ENCODE measurements at regions not wholly inside any gene's neighbourhood (a gene's known extent, or its start where the extent isn't known, plus 50 kb on each side); places are given as distances from the start of the nearest gene placed in this dataset.
"Not testable (repeated sequence)": the region's sequence is repeated elsewhere in the genome, so short reads cannot be mapped to it uniquely, and the experiment has no call there.

- H3K36me3 ChIP-seq = no peaks in the 10 kb centered on the region
- DNase-seq = no peak
- intact Hi-C loops (cut with micrococcal nuclease) = no loop called here
- TF ChIP-seq CTCF (IDR thresholded peaks at IDR 0.05; ENCODE audit: borderline replicate concordance) = no peak
- H3K9me3 ChIP-seq (replicated peaks) = peaks cover 15% of the 10 kb centered on the region
- H3K4me1 ChIP-seq = no peaks in the 10 kb centered on the region
- no peak overlapping the region for H3K27ac ChIP-seq (replicated peaks)
- no peak overlapping the region for H3K4me3 ChIP-seq
- no peaks in the 10 kb centered on the region for H3K27me3 ChIP-seq (ENCODE audit: low read depth)
Measured at GRCh38 chr5:25330721-25331120, 685.9 kb upstream of the CDH10 start.

GRCh38 chr5:25327172-25327571 is 682.4 kb upstream of the CDH10 start:
- DNase-seq = no peak
- Histone ChIP-seq H3K4me1 (no peaks in the 10 kb centered on the region), H3K9me3 (replicated peaks) (peaks cover 7% of the 10 kb centered on the region), H3K36me3 (no peaks in the 10 kb centered on the region), H3K27ac (replicated peaks) (no peak overlapping the region), H3K4me3 (no peak overlapping the region), H3K27me3 (ENCODE audit: low read depth) (no peaks in the 10 kb centered on the region)
- intact Hi-C loops (cut with micrococcal nuclease) = no loop called here
- TF ChIP-seq CTCF (IDR thresholded peaks at IDR 0.05; ENCODE audit: borderline replicate concordance) = no peak

- Histone ChIP-seq H3K36me3 (no peaks in the 10 kb centered on the region), H3K4me3 (no peak overlapping the region), H3K4me1 (no peaks in the 10 kb centered on the region), H3K27me3 (ENCODE audit: low read depth) (no peaks in the 10 kb centered on the region), H3K27ac (replicated peaks) (no peak overlapping the region), H3K9me3 (replicated peaks) (no peaks in the 10 kb centered on the region)
- no peak for TF ChIP-seq CTCF (IDR thresholded peaks at IDR 0.05; ENCODE audit: borderline replicate concordance)
- intact Hi-C loops (cut with micrococcal nuclease) = no loop called here
- DNase-seq = no peak
Measured at GRCh38 chr5:25301836-25302235, 657.1 kb upstream of the CDH10 start.

GRCh38 chr5:25295067-25295466 is 650.3 kb upstream of the CDH10 start:
- no peak for TF ChIP-seq CTCF (IDR thresholded peaks at IDR 0.05; ENCODE audit: borderline replicate concordance)
- intact Hi-C loops (cut with micrococcal nuclease) = no loop called here
- H3K4me1 ChIP-seq = no peaks in the 10 kb centered on the region
- H3K9me3 ChIP-seq (replicated peaks) = peaks cover 31% of the 10 kb centered on the region
- DNase-seq = no peak
- no peak overlapping the region for H3K27ac ChIP-seq (replicated peaks)
- no peaks in the 10 kb centered on the region for H3K36me3 ChIP-seq
- H3K27me3 ChIP-seq (ENCODE audit: low read depth) = no peaks in the 10 kb centered on the region
- H3K4me3 ChIP-seq = no peak overlapping the region

- DNase-seq; H3K27ac ChIP-seq (replicated peaks); intact Hi-C loops (cut with micrococcal nuclease); H3K4me1 ChIP-seq; H3K27me3 ChIP-seq (ENCODE audit: low read depth); H3K36me3 ChIP-seq; H3K4me3 ChIP-seq: not testable (repeated sequence)
- H3K9me3 ChIP-seq (replicated peaks) = peaks cover 37% of the 10 kb centered on the region
Measured at GRCh38 chr5:25289766-25290165, 645.0 kb upstream of the CDH10 start.

- Histone ChIP-seq H3K27me3 (ENCODE audit: low read depth) (no peaks in the 10 kb centered on the region), H3K4me1 (no peaks in the 10 kb centered on the region), H3K36me3 (no peaks in the 10 kb centered on the region), H3K4me3 (no peak overlapping the region), H3K9me3 (replicated peaks) (peaks cover 18% of the 10 kb centered on the region), H3K27ac (replicated peaks) (no peak overlapping the region)
- no peak for DNase-seq
- intact Hi-C loops (cut with micrococcal nuclease) = no loop called here
- TF ChIP-seq CTCF (IDR thresholded peaks at IDR 0.05; ENCODE audit: borderline replicate concordance) = no peak
Measured at GRCh38 chr5:25286319-25286718, 641.5 kb upstream of the CDH10 start.

Measured in left ventricle myocardium inferior (tissue), 1 donor.